HCT116 (cell line): ENCODE measurements at regions not wholly inside any gene's neighbourhood (a gene's known extent, or its start where the extent isn't known, plus 50 kb on each side); places are given as distances from the start of the nearest gene placed in this dataset.

Experiments used
- ATAC-seq: fragments of 200-7000 bp; cut with Tn5 transposase; 2 replicates; pipeline ENCODE4 v1.9.1; 2020; ENCODE audit warnings: mild to moderate bottlenecking, moderate library complexity
- BruUV-seq: library from RNA; stranded (reverse); fragments of 400-500 nt; replicated peaks from 2 replicates; lab custom pipeline; 2021; lab: Mats Ljungman, UMichigan
- CTCF ChIA-PET: fragments of 300-600 bp; sonication (Branson Sonifier 250); formaldehyde crosslinking; loops from one replicate; lab custom pipeline; 2021; ENCODE audit warnings: antibody characterized with exemption; lab: Charles Lee
- POLR2A ChIA-PET: fragments of 300-600, 350-600 bp; sonication (Branson Sonifier 250); formaldehyde crosslinking; loops from one replicate; lab custom pipeline; 2021; ENCODE audit warnings: antibody characterized with exemption; lab: Charles Lee
- RAD21 ChIA-PET, 2 experiments: fragments of 300-600 bp; sonication (Branson Sonifier 250); formaldehyde crosslinking; loops; one replicate each; lab custom pipeline; 2023; ENCODE audit warnings: low total read pairs in 2 of 2; ENCODE audit not compliant: uncharacterized antibody in 2 of 2, unreplicated experiment in 2 of 2, low non-redundant PET in 1 of 2; lab: Charles Lee
- DNase-seq: peaks from one replicate; pipeline ENCODE4 v3.0.0-alpha.2; 2010; ENCODE audit warnings: low read depth, low spot score
- H2AFZ ChIP-seq: fragments of 200-600 bp; shearing (Covaris generic), sonication (generic); 2 replicates; pipeline ENCODE4 v1.6.1; 2017; ENCODE audit warnings: low read depth, mixed run types, mixed read lengths, antibody characterized with exemption, low read length; ENCODE audit not compliant: poor library complexity, severe bottlenecking
- H3K27ac ChIP-seq: 2 replicates; pipeline ENCODE4 v1.5.1; 2012; ENCODE audit warnings: low read depth, low read length
- H3K27me3 ChIP-seq: fragments of 200-600 bp; sonication (generic); 2 replicates; pipeline ENCODE4 v1.6.1; 2016; ENCODE audit warnings: mixed run types, low read length, mixed read lengths; ENCODE audit not compliant: insufficient read depth
- H3K36me3 ChIP-seq, 2 experiments: fragments of 200-500 bp in 1 of 2; fragments of 200-600 bp in 1 of 2; sonication (Bioruptor generic) in 1 of 2; sonication (generic) in 1 of 2; 2 replicates each; pipeline versions ENCODE4 v1.5.1 to v1.6.1; 2014 to 2016; ENCODE audit warnings: low read length in 2 of 2, inconsistent platforms in 1 of 2, mixed read lengths in 1 of 2, mixed run types in 1 of 2; ENCODE audit not compliant: insufficient read depth in 2 of 2, control insufficient read depth in 1 of 2
- H3K4me1 ChIP-seq, 2 experiments: fragments of 200-600 bp in 1 of 2; sonication (generic) in 1 of 2; 2 replicates each; pipeline versions ENCODE4 v1.5.1 to v1.6.1; 2012 to 2017; ENCODE audit warnings: low read length in 2 of 2, inconsistent platforms in 1 of 2, mild to moderate bottlenecking in 1 of 2, mixed read lengths in 1 of 2, mixed run types in 1 of 2, moderate library complexity in 1 of 2; ENCODE audit not compliant: insufficient read depth in 2 of 2, control insufficient read depth in 1 of 2
- H3K4me2 ChIP-seq: fragments of 200-600 bp; sonication (generic); 2 replicates; pipeline ENCODE4 v1.6.1; 2017; ENCODE audit warnings: mixed run types, low read length, mixed read lengths
- H3K4me3 ChIP-seq, 2 experiments: fragments of 200-600 bp in 1 of 2; sonication (generic) in 1 of 2; replicated peaks in 1 of 2; 2 replicates each; pipeline ENCODE4 v1.5.1; 2011 to 2016; ENCODE audit warnings: low read length in 2 of 2, control low read depth in 1 of 2, low read depth in 1 of 2, mild to moderate bottlenecking in 1 of 2, mixed read lengths in 1 of 2, mixed run types in 1 of 2
- H3K79me2 ChIP-seq: fragments of 200-600 bp; sonication (generic); 2 replicates; pipeline ENCODE4 v1.6.1; 2017; ENCODE audit warnings: mild to moderate bottlenecking, mixed run types, low read length, moderate library complexity, mixed read lengths; ENCODE audit not compliant: insufficient read depth
- H3K9ac ChIP-seq: fragments of 200-600 bp; sonication (generic); 2 replicates; pipeline ENCODE4 v1.6.1; 2016; ENCODE audit warnings: low read length, mixed read lengths
- H3K9me2 ChIP-seq: fragments of 200-600 bp; sonication (generic), shearing (Covaris generic); 2 replicates; pipeline ENCODE4 v1.6.1; 2017; ENCODE audit warnings: mixed run types, mild to moderate bottlenecking, moderate library complexity; ENCODE audit not compliant: insufficient read depth
- H3K9me3 ChIP-seq, 2 experiments: fragments of 200-500 bp in 1 of 2; fragments of 200-600 bp in 1 of 2; sonication (Bioruptor generic) in 1 of 2; sonication (generic) in 1 of 2; 2 replicates each; pipeline ENCODE4 v1.6.1; 2014 to 2017; ENCODE audit warnings: low read length in 2 of 2, mixed read lengths in 2 of 2, inconsistent platforms in 1 of 2, low read depth in 1 of 2, mild to moderate bottlenecking in 1 of 2, mixed run types in 1 of 2, moderate library complexity in 1 of 2; ENCODE audit not compliant: control insufficient read depth in 1 of 2, insufficient read depth in 1 of 2
- H4K20me1 ChIP-seq: fragments of 200-600 bp; sonication (generic), shearing (Covaris generic); 2 replicates; pipeline ENCODE4 v1.6.1; 2017; ENCODE audit warnings: mixed run types, mild to moderate bottlenecking, moderate library complexity; ENCODE audit not compliant: insufficient read depth
- CBX3 ChIP-seq: IDR thresholded peaks from 2 replicates; pipeline ENCODE4 v1.6.1; 2012; ENCODE audit warnings: low read depth
- CEBPB ChIP-seq: IDR thresholded peaks from 2 replicates; pipeline ENCODE4 v1.6.1; 2012; ENCODE audit warnings: low read depth
- EGR1 ChIP-seq: IDR thresholded peaks from 2 replicates; pipeline ENCODE4 v1.6.1; 2012; ENCODE audit warnings: low read depth
- ELF1 ChIP-seq: IDR thresholded peaks from 2 replicates; pipeline ENCODE4 v1.6.1; 2012; ENCODE audit warnings: low read depth, borderline replicate concordance
- EZH2 ChIP-seq: fragments of 200-600 bp; sonication (generic); IDR thresholded peaks from 2 replicates; pipeline ENCODE4 v1.6.1; 2017; ENCODE audit warnings: antibody characterized with exemption, mixed run types
- EZH2phosphoT487 ChIP-seq: fragments of 200-600 bp; IDR thresholded peaks from 2 replicates; pipeline ENCODE4 v1.6.1; 2018; ENCODE audit warnings: antibody characterized with exemption, borderline replicate concordance
- FOSL1 ChIP-seq: IDR thresholded peaks from 2 replicates; pipeline ENCODE4 v1.6.1; 2012; ENCODE audit warnings: low read depth
- JUND ChIP-seq: IDR thresholded peaks from 2 replicates; pipeline ENCODE4 v1.6.1; 2012
- POLR2A ChIP-seq: IDR thresholded peaks from 2 replicates; pipeline ENCODE4 v1.7.0; 2011; ENCODE audit warnings: borderline replicate concordance; ENCODE audit not compliant: insufficient read depth, insufficient read length; ENCODE audit errors: extremely low read depth
- POLR2AphosphoS5 ChIP-seq: IDR thresholded peaks from 2 replicates; pipeline ENCODE4 v1.6.1; 2011; ENCODE audit warnings: mild to moderate bottlenecking, low read depth, low read length, moderate library complexity
- RAD21 ChIP-seq: IDR thresholded peaks from 2 replicates; pipeline ENCODE4 v1.6.1; 2012; ENCODE audit warnings: low read depth, mild to moderate bottlenecking
- SIN3A ChIP-seq: IDR thresholded peaks from 2 replicates; pipeline ENCODE4 v1.6.1; 2012; ENCODE audit warnings: low read depth
- SP1 ChIP-seq: IDR thresholded peaks from 2 replicates; pipeline ENCODE4 v1.6.1; 2012; ENCODE audit warnings: low read depth
- TCF7L2 ChIP-seq: IDR thresholded peaks from 2 replicates; pipeline ENCODE4 v1.7.0; 2011; ENCODE audit warnings: borderline replicate concordance, inconsistent platforms; ENCODE audit not compliant: insufficient read depth, insufficient read length; ENCODE audit errors: extremely low read depth
- YY1 ChIP-seq: IDR thresholded peaks from 2 replicates; pipeline ENCODE4 v1.6.1; 2011; ENCODE audit warnings: low read length, low read depth, moderate library complexity, mild to moderate bottlenecking; ENCODE audit not compliant: insufficient replicate concordance; ENCODE audit errors: extremely low read depth
- ZFX ChIP-seq: fragments of 450-650 bp; IDR thresholded peaks from 2 replicates; pipeline ENCODE4 v1.6.1; 2017
- intact Hi-C: fragments of 100-400 bp; cut with micrococcal nuclease; formaldehyde crosslinking; loops from 2 replicates; pipeline ENCODE4 v1.10.0; 2022
- TF ChIP-seq, protein P1 (sequence below), 3 experiments: fragments of 200-600 bp in 1 of 3; sonication (generic) in 1 of 3; IDR thresholded peaks in 2 of 3; conservative IDR thresholded peaks in 1 of 3; 2 replicates each; pipeline ENCODE4 v1.5.1; 2012 to 2017; ENCODE audit warnings: low read depth in 2 of 3, low read length in 2 of 3, antibody characterized with exemption in 1 of 3, borderline replicate concordance in 1 of 3, control low read depth in 1 of 3, mild to moderate bottlenecking in 1 of 3, mixed read lengths in 1 of 3, mixed run types in 1 of 3, moderate library complexity in 1 of 3; ENCODE audit not compliant: insufficient read depth in 1 of 3
- TF ChIP-seq, protein P2 (sequence below): IDR thresholded peaks from 2 replicates; pipeline ENCODE4 v1.6.1; 2012
- TF ChIP-seq, protein P3 (sequence below): IDR thresholded peaks from 2 replicates; pipeline ENCODE4 v1.6.1; 2011; ENCODE audit warnings: mild to moderate bottlenecking, low read length, moderate library complexity; ENCODE audit not compliant: insufficient replicate concordance; ENCODE audit errors: extremely low read depth
- TF ChIP-seq, protein P4 (sequence below): IDR thresholded peaks from 2 replicates; pipeline ENCODE4 v1.6.1; 2012

DNA sequence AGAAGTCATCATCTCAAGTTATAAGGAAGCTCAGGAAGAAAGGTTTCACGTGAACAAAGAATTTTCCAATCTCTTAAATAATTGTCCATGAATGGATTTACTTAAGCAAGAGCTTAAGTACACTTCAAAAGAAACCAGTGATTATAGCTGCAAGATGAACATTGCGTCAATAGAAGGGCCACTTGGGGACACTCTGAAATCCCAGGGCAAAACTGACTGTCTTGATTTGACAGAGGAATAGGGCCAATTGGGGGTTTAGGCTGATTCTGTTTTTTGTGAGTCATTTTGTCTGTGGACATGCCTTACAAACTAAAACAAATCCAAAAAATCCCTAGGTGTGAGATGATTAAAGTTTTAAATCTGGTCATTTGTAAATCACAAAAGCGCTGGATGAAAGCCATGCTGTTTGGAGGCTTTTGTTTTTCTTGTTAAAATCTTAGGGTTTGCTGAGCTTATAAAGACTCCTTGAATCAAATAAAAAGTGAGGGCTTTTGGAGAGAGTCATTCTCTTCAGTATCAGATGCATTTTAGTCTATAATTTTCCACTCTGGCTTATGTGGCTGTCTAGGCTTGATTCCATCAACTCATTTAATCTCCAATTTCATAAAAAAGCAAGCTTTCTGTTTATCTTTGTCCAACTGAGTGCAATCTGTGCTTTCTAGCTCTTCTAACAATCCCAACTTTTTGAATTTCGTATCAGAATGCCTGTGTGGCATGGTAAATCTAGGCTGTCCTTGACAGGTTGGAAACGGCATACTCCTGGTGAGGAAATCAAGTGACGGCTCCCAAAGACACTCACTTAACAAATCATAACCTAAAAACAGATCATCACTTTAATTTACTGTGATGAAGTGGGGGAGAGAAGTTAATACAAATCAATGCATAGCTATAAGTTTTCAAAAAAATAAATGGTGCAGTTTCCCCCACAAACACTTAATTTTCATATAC, 98.2 kb upstream of the SOX9 start:
- ATAC-seq (no peak), DNase-seq (no peak)
- TF ChIP-seq POLR2AphosphoS5 (no peak), ZFX (no peak), POLR2A (no peak), SP1 (no peak), TCF7L2 (no peak), CEBPB (no peak), JUND (no peak), EZH2 (no peak), YY1 (no peak), EGR1 (no peak), RAD21 (no peak), SIN3A (no peak), CBX3 (no peak), FOSL1 (no peak), EZH2phosphoT487 (no peak), ELF1 (no peak)
- TF ChIP-seq, protein P1, sequence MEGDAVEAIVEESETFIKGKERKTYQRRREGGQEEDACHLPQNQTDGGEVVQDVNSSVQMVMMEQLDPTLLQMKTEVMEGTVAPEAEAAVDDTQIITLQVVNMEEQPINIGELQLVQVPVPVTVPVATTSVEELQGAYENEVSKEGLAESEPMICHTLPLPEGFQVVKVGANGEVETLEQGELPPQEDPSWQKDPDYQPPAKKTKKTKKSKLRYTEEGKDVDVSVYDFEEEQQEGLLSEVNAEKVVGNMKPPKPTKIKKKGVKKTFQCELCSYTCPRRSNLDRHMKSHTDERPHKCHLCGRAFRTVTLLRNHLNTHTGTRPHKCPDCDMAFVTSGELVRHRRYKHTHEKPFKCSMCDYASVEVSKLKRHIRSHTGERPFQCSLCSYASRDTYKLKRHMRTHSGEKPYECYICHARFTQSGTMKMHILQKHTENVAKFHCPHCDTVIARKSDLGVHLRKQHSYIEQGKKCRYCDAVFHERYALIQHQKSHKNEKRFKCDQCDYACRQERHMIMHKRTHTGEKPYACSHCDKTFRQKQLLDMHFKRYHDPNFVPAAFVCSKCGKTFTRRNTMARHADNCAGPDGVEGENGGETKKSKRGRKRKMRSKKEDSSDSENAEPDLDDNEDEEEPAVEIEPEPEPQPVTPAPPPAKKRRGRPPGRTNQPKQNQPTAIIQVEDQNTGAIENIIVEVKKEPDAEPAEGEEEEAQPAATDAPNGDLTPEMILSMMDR (IDR thresholded peaks at IDR 0.05 in 2 of 3, conservative IDR thresholded peaks at IDR 0.05 in 1 of 3; ENCODE audit: borderline replicate concordance in 1 of 3, insufficient read depth in 1 of 3, low read depth in 2 of 3, low read length in 2 of 3), result no peak
- TF ChIP-seq, protein P2, sequence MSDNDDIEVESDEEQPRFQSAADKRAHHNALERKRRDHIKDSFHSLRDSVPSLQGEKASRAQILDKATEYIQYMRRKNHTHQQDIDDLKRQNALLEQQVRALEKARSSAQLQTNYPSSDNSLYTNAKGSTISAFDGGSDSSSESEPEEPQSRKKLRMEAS, result no peak
- TF ChIP-seq, protein P3, sequence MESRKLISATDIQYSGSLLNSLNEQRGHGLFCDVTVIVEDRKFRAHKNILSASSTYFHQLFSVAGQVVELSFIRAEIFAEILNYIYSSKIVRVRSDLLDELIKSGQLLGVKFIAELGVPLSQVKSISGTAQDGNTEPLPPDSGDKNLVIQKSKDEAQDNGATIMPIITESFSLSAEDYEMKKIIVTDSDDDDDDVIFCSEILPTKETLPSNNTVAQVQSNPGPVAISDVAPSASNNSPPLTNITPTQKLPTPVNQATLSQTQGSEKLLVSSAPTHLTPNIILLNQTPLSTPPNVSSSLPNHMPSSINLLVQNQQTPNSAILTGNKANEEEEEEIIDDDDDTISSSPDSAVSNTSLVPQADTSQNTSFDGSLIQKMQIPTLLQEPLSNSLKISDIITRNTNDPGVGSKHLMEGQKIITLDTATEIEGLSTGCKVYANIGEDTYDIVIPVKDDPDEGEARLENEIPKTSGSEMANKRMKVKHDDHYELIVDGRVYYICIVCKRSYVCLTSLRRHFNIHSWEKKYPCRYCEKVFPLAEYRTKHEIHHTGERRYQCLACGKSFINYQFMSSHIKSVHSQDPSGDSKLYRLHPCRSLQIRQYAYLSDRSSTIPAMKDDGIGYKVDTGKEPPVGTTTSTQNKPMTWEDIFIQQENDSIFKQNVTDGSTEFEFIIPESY, result no peak
- TF ChIP-seq, protein P4, sequence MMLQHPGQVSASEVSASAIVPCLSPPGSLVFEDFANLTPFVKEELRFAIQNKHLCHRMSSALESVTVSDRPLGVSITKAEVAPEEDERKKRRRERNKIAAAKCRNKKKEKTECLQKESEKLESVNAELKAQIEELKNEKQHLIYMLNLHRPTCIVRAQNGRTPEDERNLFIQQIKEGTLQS, result no peak
- Histone ChIP-seq H3K36me3 (no peaks in the 10 kb centered on the region), H4K20me1 (no peaks in the 10 kb centered on the region), H3K4me2 (no peak overlapping the region), H3K9ac (no peak overlapping the region), H3K27me3 (peaks cover 3% of the 10 kb centered on the region; the same call in 1 of the 2 replicates), H3K9me3 (no peaks in the 10 kb centered on the region), H2AFZ (no peak overlapping the region), H3K4me1 (no peaks in the 10 kb centered on the region), H3K27ac (no peak overlapping the region), H3K4me3 (no peak overlapping the region), H3K79me2 (no peaks in the 10 kb centered on the region), H3K9me2 (no peaks in the 10 kb centered on the region)
- ChIA-PET POLR2A (no interaction called here), CTCF (interaction anchor here (0.8 kb wide), 1 partner anchor 1256 kb away, joined by 3 read pairs; no protein-coding TSS in a partner anchor), RAD21 (no interaction called here)
- intact Hi-C loops, result no loop called here
- BruUV-seq, result no TSS peak
